HG03575 (cell line): ENCODE measurements at regions not wholly inside any gene's neighbourhood (a gene's known extent, or its start where the extent isn't known, plus 50 kb on each side); places are given as distances from the start of the nearest gene placed in this dataset.
"Not testable (repeated sequence)": the region's sequence is repeated elsewhere in the genome, so short reads cannot be mapped to it uniquely, and the experiment has no call there.

Source experiments
- ATAC-seq: cut with Tn5 transposase; IDR thresholded peaks from one replicate; pipeline ENCODE4 v1.9.1; 2021; ENCODE audit not compliant: unreplicated experiment, insufficient number of reproducible peaks, low FRiP score; ENCODE audit errors: extremely low read depth

- no peak for ATAC-seq
Measured at GRCh38 chr3:21055015-21055414, 696.0 kb downstream of the ZNF385D start.

GRCh38 chr3:21054064-21054463, 696.9 kb downstream of the ZNF385D start:
- no peak for ATAC-seq

- no peak for ATAC-seq
Measured at GRCh38 chr3:21049334-21050062, 701.5 kb downstream of the ZNF385D start.

GRCh38 chr3:21043139-21043538, 707.9 kb downstream of the ZNF385D start:
- no peak for ATAC-seq

GRCh38 chr3:21042184-21042583, 708.8 kb downstream of the ZNF385D start:
- ATAC-seq = no peak

- no peak for ATAC-seq
Measured at GRCh38 chr3:21041621-21042020, 709.4 kb downstream of the ZNF385D start.

GRCh38 chr3:21036888-21037287, 714.1 kb downstream of the ZNF385D start:
- ATAC-seq = no peak

- ATAC-seq = no peak
Measured at GRCh38 chr3:21028412-21028811, 722.6 kb downstream of the ZNF385D start.

GRCh38 chr3:21024563-21024962, 726.4 kb downstream of the ZNF385D start:
- ATAC-seq = no peak

- no peak for ATAC-seq
Measured at GRCh38 chr3:21020681-21021080, 730.3 kb downstream of the ZNF385D start.

GRCh38 chr3:21020043-21020442, 731.0 kb downstream of the ZNF385D start:
- ATAC-seq = no peak

GRCh38 chr3:21017115-21017852, 733.7 kb downstream of the ZNF385D start:
- ATAC-seq = no peak

GRCh38 chr3:21013566-21013965, 737.4 kb downstream of the ZNF385D start:
- ATAC-seq = no peak

GRCh38 chr3:20999661-21000060, 751.3 kb downstream of the ZNF385D start:
- ATAC-seq = no peak

GRCh38 chr3:20997183-20997582, 753.8 kb downstream of the ZNF385D start:
- no peak for ATAC-seq

- no peak for ATAC-seq
Measured at GRCh38 chr3:20990896-20991295, 760.1 kb downstream of the ZNF385D start.

- not testable (repeated sequence) for ATAC-seq
Measured at GRCh38 chr3:20989653-20990052, 761.4 kb downstream of the ZNF385D start.

GRCh38 chr3:20984594-20985205, 766.3 kb downstream of the ZNF385D start:
- no peak for ATAC-seq

- ATAC-seq = no peak
Measured at GRCh38 chr3:20975188-20975651, 775.8 kb downstream of the ZNF385D start.

GRCh38 chr3:20974396-20974795, 776.6 kb downstream of the ZNF385D start:
- no peak for ATAC-seq
